ENCODE measurements at regions not wholly inside any gene's neighbourhood (a gene's known extent, or its start where the extent isn't known, plus 50 kb on each side); places are given as distances from the start of the nearest gene placed in this dataset.

- Histone ChIP-seq H3K4me3 (no peak overlapping the region), H3K4me1 (no peaks in the 10 kb centered on the region), H3K27me3 (no peaks in the 10 kb centered on the region), H3K9me3 (no peaks in the 10 kb centered on the region), H3K27ac (no peak overlapping the region), H3K36me3 (no peaks in the 10 kb centered on the region)
- no peak for DNase-seq (ENCODE audit: low spot score in 2 of 2)
- TF ChIP-seq CTCF (IDR thresholded peaks at IDR 0.05) = no peak
- intact Hi-C loops (cut with DNase I) = no loop called here
These were observed 96.0 kb upstream of the WDFY3 start for GRCh38 chr4:85062466-85062865.

GRCh38 chr4:85067342-85067741 lies 100.9 kb upstream of the WDFY3 start:
- Histone ChIP-seq H3K4me1 (no peaks in the 10 kb centered on the region), H3K27me3 (no peaks in the 10 kb centered on the region), H3K36me3 (no peaks in the 10 kb centered on the region), H3K9me3 (no peaks in the 10 kb centered on the region), H3K4me3 (no peak overlapping the region), H3K27ac (no peak overlapping the region)
- no peak for DNase-seq (ENCODE audit: low spot score in 2 of 2)
- TF ChIP-seq CTCF (IDR thresholded peaks at IDR 0.05) = no peak
- intact Hi-C loops (cut with DNase I) = no loop called here

GRCh38 chr4:85078016-85078415 lies 111.5 kb upstream of the WDFY3 start:
- no peaks in the 10 kb centered on the region for H3K27me3 ChIP-seq
- no peaks in the 10 kb centered on the region for H3K4me1 ChIP-seq
- no peak overlapping the region for H3K27ac ChIP-seq
- no peak for DNase-seq (ENCODE audit: low spot score in 2 of 2)
- H3K9me3 ChIP-seq = no peaks in the 10 kb centered on the region
- no peak overlapping the region for H3K4me3 ChIP-seq
- intact Hi-C loops (cut with DNase I) = no loop called here
- TF ChIP-seq CTCF (IDR thresholded peaks at IDR 0.05) = no peak
- H3K36me3 ChIP-seq = no peaks in the 10 kb centered on the region

- no peak for DNase-seq (ENCODE audit: low spot score in 2 of 2)
- intact Hi-C loops (cut with DNase I) = loop anchor here (5.0 to 10.0 kb wide), 2 partner anchors 666 to 964 kb away; no protein-coding TSS in a partner anchor
- no peaks in the 10 kb centered on the region for H3K27me3 ChIP-seq
- H3K4me3 ChIP-seq = no peak overlapping the region
- no peaks in the 10 kb centered on the region for H3K36me3 ChIP-seq
- no peaks in the 10 kb centered on the region for H3K4me1 ChIP-seq
- no peaks in the 10 kb centered on the region for H3K9me3 ChIP-seq
- TF ChIP-seq CTCF (IDR thresholded peaks at IDR 0.05) = no peak
- no peak overlapping the region for H3K27ac ChIP-seq
These were observed 114.7 kb upstream of the WDFY3 start for GRCh38 chr4:85081196-85081595.

GRCh38 chr4:85084371-85085094 lies 118.0 kb upstream of the WDFY3 start:
- intact Hi-C loops (cut with DNase I) = loop anchor here (5.0 to 10.0 kb wide), 2 partner anchors 663 to 960 kb away; no protein-coding TSS in a partner anchor

More at GRCh38 chr4:85084371-85085094, 118.0 kb upstream of the WDFY3 start:
- no peak overlapping the region for H3K4me3 ChIP-seq
- H3K27me3 ChIP-seq = no peaks in the 10 kb centered on the region
- H3K27ac ChIP-seq = no peak overlapping the region
- peak; percentile 48 to 61 (median 50) for TF ChIP-seq CTCF (IDR thresholded peaks at IDR 0.05)
- no peaks in the 10 kb centered on the region for H3K36me3 ChIP-seq
- no peaks in the 10 kb centered on the region for H3K4me1 ChIP-seq
- DNase-seq (ENCODE audit: low spot score in 2 of 2) = no peak
- no peaks in the 10 kb centered on the region for H3K9me3 ChIP-seq
